Fibroblast of lung (primary cell): ENCODE measurements at regions not wholly inside any gene's neighbourhood (a gene's known extent, or its start where the extent isn't known, plus 50 kb on each side); places are given as distances from the start of the nearest gene placed in this dataset.

Experiments used
- DNase-seq, 2 donors: peaks; one replicate each; pipeline versions ENCODE4 v3.0.0 to v3.0.0-alpha.2; 2010; ENCODE audit warnings: low read depth in 2 of 2
- H2AFZ ChIP-seq: 2 replicates; pipeline ENCODE4 v1.5.1; 2012; ENCODE audit warnings: low read length, control low read depth, inconsistent platforms
- H3K27ac ChIP-seq: 2 replicates; pipeline ENCODE4 v1.5.1; 2011; ENCODE audit warnings: low read length, control low read depth; ENCODE audit not compliant: insufficient read depth
- H3K27me3 ChIP-seq: 2 replicates; pipeline ENCODE4 v1.5.1; 2011; ENCODE audit warnings: mild to moderate bottlenecking, low read length; ENCODE audit not compliant: control insufficient read depth, insufficient read depth
- H3K36me3 ChIP-seq: 2 replicates; pipeline ENCODE4 v1.5.1; 2011; ENCODE audit warnings: low read length; ENCODE audit not compliant: control insufficient read depth, insufficient read depth
- H3K4me1 ChIP-seq: 2 replicates; pipeline ENCODE4 v1.5.1; 2011; ENCODE audit warnings: low read length; ENCODE audit not compliant: control insufficient read depth, insufficient read depth; ENCODE audit errors: extremely low read depth
- H3K4me2 ChIP-seq: 2 replicates; pipeline ENCODE4 v1.5.1; 2011; ENCODE audit warnings: low read length, control low read depth; ENCODE audit not compliant: insufficient read depth; ENCODE audit errors: extremely low read depth
- H3K4me3 ChIP-seq, 4 experiments: fragments of 200-600 bp in 1 of 4; sonication (generic) in 1 of 4; replicated peaks in 1 of 4; 2 replicates each; pipeline ENCODE4 v1.5.1; 2011 to 2016; ENCODE audit warnings: low read length in 4 of 4, low read depth in 3 of 4, mild to moderate bottlenecking in 3 of 4, control low read depth in 2 of 4, inconsistent platforms in 1 of 4, mixed read lengths in 1 of 4; ENCODE audit not compliant: insufficient read depth in 1 of 4; ENCODE audit errors: control extremely low read depth in 1 of 4
- H3K79me2 ChIP-seq: 2 replicates; pipeline ENCODE4 v1.5.1; 2012; ENCODE audit warnings: mild to moderate bottlenecking, low read length, inconsistent platforms; ENCODE audit not compliant: control insufficient read depth, insufficient read depth
- H3K9ac ChIP-seq: 2 replicates; pipeline ENCODE4 v1.5.1; 2011; ENCODE audit warnings: mild to moderate bottlenecking, low read length, control low read depth; ENCODE audit not compliant: insufficient read depth
- H3K9me3 ChIP-seq: 2 replicates; pipeline ENCODE4 v1.5.1; 2012; ENCODE audit warnings: low read depth, low read length; ENCODE audit not compliant: control insufficient read depth, insufficient read depth
- H4K20me1 ChIP-seq: 2 replicates; pipeline ENCODE4 v1.5.1; 2011; ENCODE audit warnings: low read length; ENCODE audit not compliant: control insufficient read depth, insufficient read depth; ENCODE audit errors: extremely low read depth
- CTCF ChIP-seq, 2 donors: IDR thresholded peaks in 1 of 2; conservative IDR thresholded peaks in 1 of 2; 1 replicate in 1 of 2; 2 replicates in 1 of 2; pipeline ENCODE4 v1.5.1; 2011 to 2012; ENCODE audit warnings: low read length in 2 of 2, control low read depth in 1 of 2, inconsistent platforms in 1 of 2, low read depth in 1 of 2, mild to moderate bottlenecking in 1 of 2
- EZH2 ChIP-seq: IDR thresholded peaks from 2 replicates; pipeline ENCODE4 v1.5.1; 2012; ENCODE audit warnings: low read length, control low read depth, mild to moderate bottlenecking; ENCODE audit errors: missing control alignments

- H3K9ac ChIP-seq: no peak overlapping the region
- H3K27ac ChIP-seq: no peak overlapping the region
- no peaks in the 10 kb centered on the region for H3K79me2 ChIP-seq
- TF ChIP-seq EZH2 (no peak), CTCF (conservative IDR thresholded peaks at IDR 0.05 in 1 of 2, IDR thresholded peaks at IDR 0.05 in 1 of 2; ENCODE audit: low read depth in 1 of 2, low read length in 2 of 2) (no peak)
- no peaks in the 10 kb centered on the region for H3K4me1 ChIP-seq
- no peak overlapping the region for H3K4me3 ChIP-seq
- H3K9me3 ChIP-seq: no peaks in the 10 kb centered on the region
- H4K20me1 ChIP-seq: no peaks in the 10 kb centered on the region
- H2AFZ ChIP-seq: no peak overlapping the region
- DNase-seq: no peak
- no peaks in the 10 kb centered on the region for H3K36me3 ChIP-seq
- H3K4me2 ChIP-seq: no peak overlapping the region
- H3K27me3 ChIP-seq: no peaks in the 10 kb centered on the region
Observed at GRCh38 chr3:167885277-167885676, 149.8 kb downstream of the SERPINI1 start.

- Histone ChIP-seq H3K27ac (no peak overlapping the region), H4K20me1 (no peaks in the 10 kb centered on the region), H3K4me2 (no peak overlapping the region), H3K79me2 (no peaks in the 10 kb centered on the region), H3K4me3 (no peak overlapping the region), H3K4me1 (no peaks in the 10 kb centered on the region), H3K9me3 (no peaks in the 10 kb centered on the region), H3K9ac (no peak overlapping the region), H3K27me3 (no peaks in the 10 kb centered on the region), H3K36me3 (no peaks in the 10 kb centered on the region), H2AFZ (no peak overlapping the region)
- no peak for TF ChIP-seq CTCF (conservative IDR thresholded peaks at IDR 0.05 in 1 of 2, IDR thresholded peaks at IDR 0.05 in 1 of 2; ENCODE audit: low read depth in 1 of 2, low read length in 2 of 2)
- TF ChIP-seq EZH2: no peak
- no peak for DNase-seq
Observed at GRCh38 chr3:167884481-167884880, 149.0 kb downstream of the SERPINI1 start.

GRCh38 chr3:167883452-167883851, 147.9 kb downstream of the SERPINI1 start:
- Histone ChIP-seq H3K27ac (no peak overlapping the region), H3K4me3 (no peak overlapping the region), H2AFZ (no peak overlapping the region), H3K79me2 (no peaks in the 10 kb centered on the region), H3K4me2 (no peak overlapping the region), H3K9me3 (no peaks in the 10 kb centered on the region), H3K27me3 (no peaks in the 10 kb centered on the region), H3K4me1 (no peaks in the 10 kb centered on the region), H4K20me1 (no peaks in the 10 kb centered on the region), H3K9ac (no peak overlapping the region), H3K36me3 (no peaks in the 10 kb centered on the region)
- DNase-seq: no peak
- TF ChIP-seq CTCF (conservative IDR thresholded peaks at IDR 0.05 in 1 of 2, IDR thresholded peaks at IDR 0.05 in 1 of 2; ENCODE audit: low read depth in 1 of 2, low read length in 2 of 2) (no peak), EZH2 (no peak)
